LHCN-M2 (cell line): ENCODE measurements at regions not wholly inside any gene's neighbourhood (a gene's known extent, or its start where the extent isn't known, plus 50 kb on each side); places are given as distances from the start of the nearest gene placed in this dataset.

Source experiments
- DNase-seq: peaks from one replicate; pipeline ENCODE4 v3.0.0-alpha.2; 2012; ENCODE audit warnings: low read depth

DNA sequence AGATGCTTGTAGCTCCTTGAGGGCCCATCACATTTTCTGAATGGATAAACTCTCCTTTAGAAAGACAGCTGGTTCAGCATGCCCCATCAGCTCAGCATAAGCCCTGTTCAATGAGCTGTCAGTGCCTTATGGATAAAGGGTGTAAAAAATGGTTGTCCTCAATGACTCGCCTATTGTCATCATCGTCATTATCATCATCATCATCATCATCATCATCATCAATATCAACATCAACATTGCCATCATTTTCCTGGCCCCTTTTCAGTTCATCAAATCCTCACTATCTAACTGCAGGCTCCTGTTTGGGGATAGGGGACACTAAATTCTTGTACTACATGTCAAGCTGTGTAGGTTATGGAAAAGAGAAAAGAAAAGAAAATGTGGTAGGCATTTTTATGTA is 310.7 kb upstream of the MTNR1B start:
- DNase-seq: no peak

DNA sequence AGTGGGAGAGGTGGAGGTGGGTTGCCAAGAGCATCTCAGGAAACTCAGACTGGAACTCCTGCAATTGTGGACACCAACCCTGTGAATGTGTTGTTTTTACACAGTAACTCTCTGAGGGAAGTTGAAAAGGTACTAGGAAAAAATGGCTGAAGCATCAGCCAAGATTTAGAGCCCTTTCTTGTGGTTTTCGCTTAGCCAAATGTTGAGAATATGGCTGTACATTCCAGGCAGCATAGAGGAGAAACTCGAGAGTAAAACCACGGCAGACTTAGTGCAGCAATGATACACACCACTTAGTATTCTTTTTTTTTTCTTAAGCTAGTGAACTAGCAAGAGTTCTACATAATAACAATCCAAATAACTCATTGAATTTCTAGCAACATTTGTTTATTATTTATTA is 309.7 kb upstream of the MTNR1B start:
- DNase-seq: no peak

DNA sequence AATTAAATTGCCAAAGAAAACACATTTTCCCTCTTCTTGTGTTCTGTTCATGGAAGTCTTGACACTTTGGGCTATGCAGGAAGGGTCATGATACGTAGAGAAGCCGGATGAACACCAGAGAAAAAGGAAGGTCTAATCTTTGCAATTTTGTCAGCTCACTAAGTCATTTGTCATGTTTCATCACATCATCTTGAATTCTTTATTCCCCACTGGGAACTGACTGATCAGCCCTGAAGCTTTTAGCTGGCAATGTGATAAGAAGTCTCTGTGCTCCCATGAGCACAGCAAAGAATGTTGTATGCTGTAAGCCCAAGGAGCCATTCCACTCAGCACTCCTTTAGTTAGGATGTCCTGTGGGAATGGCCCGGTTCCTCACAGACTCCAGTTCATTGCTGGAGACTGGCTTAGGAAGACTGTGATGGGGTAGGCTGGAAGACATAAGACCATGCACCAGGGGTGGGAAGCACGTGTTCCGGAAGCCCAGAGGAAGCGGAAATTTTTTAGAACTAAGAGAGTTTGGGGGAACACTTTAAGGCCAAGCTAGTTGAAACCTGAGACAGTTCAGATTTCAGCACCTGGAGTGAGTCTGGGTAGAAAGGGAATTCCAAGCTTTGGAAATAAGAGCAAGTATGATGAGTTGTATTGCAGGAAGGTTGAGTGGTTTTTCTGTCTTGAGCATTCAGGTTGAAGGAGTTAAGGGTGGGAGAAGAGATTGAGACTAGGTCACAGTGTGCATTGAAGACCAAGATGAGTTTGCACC is 306.7 kb upstream of the MTNR1B start:
- DNase-seq: no peak

DNA sequence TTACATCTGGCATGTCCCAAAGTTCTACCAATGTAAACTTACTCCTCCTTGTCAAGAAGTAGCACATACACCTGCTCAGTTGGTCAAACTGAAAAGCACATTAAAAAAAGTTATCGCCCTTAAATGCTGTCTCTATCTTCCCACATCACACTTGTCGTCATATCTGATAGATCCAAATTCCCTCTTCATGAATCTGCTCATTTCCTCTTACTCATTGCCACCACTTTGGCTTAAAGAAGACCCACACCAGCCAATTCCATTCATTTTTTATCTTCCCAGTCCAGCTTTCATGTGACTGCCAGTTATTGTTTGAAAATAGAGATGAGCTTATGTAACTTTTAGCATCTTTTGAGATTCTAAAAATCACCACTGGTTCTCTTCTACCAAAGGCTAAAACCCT is 305.9 kb upstream of the MTNR1B start:
- no peak for DNase-seq

DNA sequence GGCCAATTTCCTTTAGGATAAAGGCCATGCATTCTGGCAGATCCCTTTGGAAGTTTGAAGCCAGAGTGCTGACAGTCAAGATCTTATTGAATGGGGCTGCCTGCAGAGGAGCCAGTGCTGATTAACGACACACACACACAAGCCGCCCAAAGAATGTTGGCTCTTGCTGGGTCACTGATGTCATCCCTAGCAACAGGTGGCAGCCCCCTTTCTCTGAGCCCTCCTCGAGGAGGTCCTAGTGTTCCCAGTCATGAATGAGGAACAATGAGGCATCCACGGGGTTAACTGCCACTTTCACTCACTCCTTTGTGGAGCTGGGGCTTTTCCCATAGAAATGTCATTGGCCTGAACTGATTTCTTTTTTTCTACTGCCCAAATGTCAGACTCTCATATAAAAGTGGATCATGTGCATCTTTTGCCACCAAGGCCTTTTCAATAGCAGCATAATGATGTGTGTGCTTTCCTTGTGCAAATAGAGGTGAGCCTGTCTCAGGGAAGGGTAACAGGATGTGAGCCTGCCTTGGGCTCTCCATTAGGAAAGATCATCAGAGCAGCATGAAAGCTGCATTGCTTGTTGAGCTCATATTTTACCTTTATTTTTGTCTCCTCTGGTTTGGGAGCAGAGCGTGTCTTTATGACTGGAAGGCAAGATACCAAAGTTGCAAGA is 301.8 kb upstream of the MTNR1B start:
- DNase-seq: no peak

DNA sequence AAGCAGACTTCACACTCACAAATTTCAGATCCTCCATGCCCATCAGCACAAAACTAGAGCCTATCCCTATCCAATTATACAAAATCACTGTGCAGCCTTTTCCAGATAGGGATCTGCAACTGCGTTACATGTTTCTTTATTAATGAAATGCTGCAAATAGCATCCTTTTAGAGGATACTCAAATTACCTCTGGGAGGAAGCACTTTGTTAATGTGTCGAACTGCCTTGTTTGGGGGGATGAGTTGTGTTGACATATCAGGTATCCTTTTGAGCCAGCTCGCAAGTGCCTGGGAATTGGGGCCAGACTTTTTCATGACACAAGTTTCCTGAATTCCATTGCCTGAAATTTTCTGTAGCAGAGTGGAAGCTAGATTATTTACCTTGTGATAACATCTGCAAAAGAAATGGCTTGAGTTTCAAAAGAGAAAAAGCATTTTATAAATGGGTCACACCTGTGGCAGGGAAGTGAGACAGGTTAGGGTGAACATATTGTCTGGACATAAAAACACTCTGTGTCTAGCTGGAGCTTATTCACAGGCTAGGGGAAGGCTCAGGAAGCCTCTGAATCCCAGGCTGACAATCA is 299.1 kb upstream of the MTNR1B start:
- DNase-seq: no peak

DNA sequence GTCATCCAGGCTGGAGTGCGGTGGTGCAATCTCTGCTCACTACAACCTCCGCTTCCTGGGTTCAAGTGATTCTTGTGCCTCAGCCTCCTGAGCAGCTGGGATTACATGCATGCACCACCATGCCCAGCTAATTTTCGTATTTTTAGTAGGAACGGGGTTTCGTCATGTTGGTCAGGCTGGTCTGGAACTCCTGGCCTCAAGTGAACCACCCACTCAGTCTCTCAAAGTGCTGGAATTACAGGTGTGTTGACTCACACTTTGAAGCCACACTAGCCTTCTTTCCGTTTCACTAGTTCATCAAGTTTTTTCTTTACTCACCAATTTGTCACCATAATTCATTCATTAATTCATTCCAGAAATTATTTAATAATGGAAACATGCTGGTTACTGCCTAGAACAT is 298.4 kb upstream of the MTNR1B start:
- DNase-seq: no peak

DNA sequence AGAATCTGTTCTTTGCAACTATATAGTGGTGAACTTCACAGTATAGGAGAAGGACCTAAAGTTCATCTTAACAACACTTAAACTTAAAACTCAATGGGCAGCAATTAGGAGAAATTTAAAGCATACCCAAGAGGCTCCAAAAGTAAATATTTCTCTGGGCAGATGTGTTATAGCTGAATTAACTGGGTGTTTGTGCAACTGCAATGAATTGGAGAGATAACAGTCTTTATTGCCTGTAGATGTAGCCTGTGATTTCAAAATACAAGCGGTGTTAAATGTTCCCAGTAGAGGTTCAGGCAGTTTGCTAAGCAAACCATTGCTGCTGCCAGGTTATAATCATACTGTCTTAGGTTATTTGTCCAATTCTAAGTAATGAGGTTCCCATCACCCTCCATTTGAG is 294.1 kb upstream of the MTNR1B start:
- DNase-seq: no peak

DNA sequence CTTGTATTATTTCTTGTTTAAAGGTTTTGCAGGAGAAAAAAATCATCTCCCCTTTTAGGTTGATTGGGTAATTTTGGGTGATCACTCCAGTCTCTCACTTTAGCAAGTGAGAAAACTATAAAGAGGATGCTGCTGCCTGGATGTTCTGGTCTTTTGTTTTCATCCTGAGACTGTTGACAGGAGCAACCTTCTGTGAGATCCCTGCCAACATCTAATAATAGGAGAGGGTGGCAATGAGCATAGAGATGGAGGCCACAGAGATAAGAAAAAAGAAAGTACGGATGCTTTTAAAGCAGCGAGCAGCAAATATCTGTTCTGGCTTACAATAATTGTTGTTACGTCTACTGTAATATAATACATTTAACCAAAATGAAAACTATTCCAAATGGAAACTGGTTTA is 293.6 kb upstream of the MTNR1B start:
- no peak for DNase-seq

DNA sequence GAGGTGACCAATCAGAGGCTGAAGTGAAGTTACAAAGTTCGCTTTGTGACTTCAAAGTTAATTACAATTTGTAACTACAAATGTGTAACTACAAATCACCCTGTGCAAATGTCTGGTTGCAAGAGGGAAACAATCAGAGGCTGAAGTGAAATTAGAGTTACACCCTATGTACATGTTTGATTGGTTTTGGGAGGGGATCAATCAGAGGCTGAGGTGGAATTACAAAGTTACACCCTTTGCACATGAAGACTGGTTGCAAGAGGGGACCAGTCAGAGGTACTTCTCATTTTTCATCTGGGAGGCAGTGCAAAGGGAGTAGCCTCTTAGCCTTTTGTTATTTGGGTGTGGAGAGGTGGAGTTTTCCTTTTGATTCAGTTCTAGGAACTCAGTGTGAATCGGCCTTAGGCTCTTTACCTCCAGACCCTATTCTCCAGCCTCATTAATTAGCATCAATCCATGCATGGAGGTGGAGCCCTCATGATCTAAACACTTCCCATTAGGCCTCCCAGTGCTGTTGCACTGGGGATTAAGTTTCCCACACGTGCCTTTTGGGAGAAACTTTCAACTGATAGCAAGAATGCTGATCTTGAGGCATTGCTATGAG is 291.3 kb upstream of the MTNR1B start:
- DNase-seq: no peak

DNA sequence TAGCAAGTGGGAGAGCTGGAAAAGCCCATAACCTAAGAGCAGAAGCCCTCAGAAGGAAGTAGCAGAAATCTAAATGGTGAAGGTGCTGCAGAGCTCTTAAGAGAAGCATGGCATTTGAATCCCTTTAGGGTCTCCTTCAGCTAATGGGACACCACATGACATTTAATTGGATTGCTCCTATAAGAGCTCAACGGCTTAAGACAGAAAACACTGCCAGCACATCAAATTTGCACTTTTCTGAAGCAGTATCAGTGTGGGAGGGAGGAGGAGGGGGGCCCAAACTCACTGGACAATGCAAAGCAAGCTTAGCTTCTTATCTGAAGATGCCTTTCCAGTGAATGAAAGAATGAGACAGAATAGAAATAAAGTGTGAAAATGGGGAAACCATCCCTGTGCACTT is 287.9 kb upstream of the MTNR1B start:
- no peak for DNase-seq

DNA sequence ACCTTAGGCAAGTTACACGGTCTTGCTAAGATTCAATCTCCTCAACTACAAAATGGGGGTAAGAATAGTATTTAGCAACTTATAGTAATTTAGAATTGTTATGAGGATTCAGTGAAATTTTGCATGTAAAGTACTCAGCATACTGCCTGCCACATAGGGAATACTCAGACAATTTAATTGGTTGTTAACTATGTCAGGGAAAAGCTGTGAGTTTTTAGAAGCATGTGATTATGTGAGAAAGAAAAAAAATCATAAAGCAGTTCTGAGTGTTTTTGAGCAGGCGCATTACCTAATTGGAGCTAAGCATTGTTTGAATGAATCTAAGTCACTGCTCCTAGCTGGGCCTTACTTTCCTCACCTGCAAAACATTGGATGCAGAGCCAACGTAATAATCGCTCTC is 287.3 kb upstream of the MTNR1B start:
- DNase-seq: no peak

DNA sequence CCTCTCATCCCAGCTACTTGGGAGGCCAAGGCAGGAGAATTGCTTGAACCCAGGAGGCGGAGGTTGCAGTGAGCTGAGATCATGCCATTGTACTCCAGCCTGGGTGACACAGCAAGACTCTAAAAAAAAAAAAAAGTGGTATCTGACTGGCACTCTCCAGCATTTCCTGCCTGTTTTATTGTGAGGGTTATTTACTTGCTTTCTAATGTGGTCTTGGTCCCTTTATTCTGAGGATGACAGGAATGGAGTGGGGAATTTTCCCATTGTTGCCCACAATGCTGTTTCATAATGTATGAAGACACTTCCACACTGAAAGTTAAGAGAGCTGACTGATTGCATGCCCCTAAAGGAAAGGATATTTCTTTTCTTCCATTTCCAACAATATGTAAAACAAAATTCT is 286.5 kb upstream of the MTNR1B start:
- no peak for DNase-seq

DNA sequence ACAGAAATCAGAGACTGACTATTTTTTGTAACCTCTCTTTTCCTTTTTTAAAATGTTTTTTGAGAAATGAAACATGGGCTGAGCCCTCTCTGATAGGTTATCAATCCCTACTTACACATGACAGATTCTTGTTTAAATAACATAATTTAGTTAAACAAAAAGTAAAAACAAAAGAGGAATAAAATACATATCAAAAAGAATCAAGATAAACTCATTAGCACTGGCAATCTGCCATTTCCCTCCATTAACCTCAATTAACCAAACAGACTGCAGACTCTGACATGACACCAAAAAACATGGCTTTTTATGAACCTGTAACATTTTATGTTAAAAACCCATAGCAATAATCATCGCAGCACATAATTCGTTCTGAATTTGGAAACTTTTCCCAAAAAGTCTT is 284.4 kb upstream of the MTNR1B start:
- no peak for DNase-seq

DNA sequence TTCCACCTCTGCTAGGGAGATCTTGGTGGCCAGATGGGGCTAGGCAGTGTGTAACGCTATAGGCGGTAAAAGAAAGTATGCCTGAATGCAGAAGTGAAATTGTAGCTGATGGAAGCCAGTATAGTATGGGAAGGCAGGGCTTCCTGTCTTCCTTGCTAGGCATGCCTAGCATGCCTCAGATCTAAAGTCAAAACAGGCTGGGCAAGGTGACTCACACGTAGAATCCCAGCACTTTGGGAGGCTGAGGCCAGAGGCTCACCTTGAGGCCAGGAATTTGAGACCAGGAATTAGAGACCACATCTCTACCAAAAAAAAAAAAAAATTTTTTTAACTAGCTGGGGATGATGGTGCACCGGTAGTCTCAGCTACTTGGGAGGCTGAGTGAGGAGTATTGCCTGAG is 281.7 kb upstream of the MTNR1B start:
- DNase-seq: no peak

DNA sequence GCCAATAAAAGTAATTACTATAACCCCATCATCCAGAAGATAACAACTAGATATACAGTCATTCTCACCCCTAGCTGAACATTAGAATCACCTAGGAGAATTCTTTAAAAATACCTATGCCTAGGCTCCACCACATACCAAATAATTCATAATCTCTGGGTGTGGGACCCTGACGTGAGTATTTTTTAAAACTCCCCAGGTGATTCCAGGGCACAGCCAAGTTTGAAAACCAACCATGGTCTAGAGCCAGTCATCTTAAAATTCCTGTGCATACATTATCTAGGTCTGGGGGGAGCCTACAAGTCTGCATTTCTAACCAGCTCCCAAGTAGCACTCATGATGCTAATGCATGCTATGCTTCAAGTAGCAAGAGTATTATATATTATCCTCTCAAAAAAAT is 281.0 kb upstream of the MTNR1B start:
- DNase-seq: no peak

DNA sequence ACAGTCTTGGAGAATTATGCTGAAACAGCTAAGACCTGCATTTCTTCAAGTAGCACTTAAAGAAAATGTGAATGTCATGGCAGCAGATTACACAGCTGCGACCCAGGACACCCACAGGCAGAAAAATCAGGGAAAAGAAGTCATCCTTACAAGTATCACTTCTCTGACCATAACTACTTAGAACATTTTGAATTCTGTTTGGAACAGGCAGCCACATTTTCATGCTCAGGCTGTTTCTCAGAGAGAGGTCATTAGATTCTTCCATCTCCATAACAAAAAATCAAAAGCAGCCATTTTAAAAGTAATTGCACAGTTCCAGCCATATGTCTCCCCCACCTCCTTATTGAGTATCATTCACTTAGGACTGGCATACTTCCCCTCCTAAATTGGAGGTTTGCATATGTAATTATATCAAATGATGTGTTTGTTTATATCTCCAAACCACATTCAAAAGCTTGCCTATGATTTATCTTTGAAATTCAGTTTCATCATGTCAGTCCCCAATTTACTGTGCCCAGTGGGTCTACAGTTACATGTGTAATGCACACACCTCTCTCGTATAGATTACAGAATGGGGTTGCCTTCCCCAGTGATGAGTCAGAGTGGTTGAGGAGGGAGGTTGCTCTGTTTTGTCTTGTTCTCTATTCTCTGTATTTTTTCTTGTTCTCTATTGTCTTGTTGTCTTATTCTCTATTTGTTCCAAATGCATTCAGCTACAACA is 276.5 kb upstream of the MTNR1B start:
- no peak for DNase-seq

DNA sequence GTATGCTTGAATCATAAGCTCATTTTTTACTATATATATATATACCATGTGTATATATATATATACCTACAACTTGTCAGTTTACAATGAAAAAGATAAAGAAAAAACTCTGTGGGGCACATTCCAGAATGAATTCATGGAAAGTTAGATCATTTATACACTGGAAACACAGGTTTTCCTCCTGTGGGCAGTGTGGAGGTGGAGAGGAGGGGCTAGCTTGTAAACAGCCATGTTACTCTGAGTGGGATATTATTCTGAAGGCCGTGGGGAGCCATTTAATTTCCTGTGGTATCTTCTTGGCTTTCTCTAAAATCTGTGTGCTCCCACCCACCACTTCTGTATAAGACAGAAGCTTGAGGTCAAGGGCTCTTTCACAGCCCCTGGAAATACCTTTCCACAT is 273.4 kb upstream of the MTNR1B start:
- no peak for DNase-seq

DNA sequence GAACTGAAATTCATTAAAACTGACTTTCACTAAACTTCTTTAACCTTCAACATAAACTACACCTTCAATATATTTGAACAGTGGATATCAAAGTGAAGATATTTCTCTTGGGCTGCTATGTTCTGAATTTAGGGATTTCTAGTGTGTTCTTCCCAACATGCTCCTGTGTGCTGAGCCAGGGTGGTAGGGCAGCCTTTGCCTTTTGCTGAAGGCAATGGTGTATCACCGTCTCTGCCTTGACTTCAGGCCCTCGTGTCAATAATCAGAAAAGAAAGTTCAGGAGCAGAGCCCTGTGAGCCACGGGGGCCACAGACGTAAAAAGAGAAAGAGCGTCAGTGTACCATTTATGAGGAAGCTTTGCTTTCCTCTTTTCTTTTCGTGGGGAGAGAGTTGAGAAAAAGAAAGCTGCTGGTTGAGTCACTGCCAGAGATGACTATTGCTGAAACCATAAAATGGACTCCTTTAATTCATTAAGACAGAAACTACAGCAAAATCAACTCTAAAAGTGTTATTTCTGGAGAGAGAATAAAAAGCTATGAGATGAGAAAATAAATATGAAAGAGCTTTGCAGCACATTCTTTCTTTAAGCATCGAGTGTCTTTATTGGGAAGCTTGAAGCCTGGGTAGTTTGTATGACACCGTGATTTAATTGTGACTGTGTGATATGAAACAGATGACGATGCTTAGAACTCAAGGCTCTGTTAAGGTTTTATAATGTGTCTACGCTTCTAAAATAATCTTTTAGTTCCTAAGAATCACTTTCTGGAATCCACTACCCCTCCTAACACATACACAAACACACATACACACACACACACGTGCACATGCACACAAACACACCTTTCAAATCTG is 271.8 kb upstream of the MTNR1B start:
- no peak for DNase-seq

DNA sequence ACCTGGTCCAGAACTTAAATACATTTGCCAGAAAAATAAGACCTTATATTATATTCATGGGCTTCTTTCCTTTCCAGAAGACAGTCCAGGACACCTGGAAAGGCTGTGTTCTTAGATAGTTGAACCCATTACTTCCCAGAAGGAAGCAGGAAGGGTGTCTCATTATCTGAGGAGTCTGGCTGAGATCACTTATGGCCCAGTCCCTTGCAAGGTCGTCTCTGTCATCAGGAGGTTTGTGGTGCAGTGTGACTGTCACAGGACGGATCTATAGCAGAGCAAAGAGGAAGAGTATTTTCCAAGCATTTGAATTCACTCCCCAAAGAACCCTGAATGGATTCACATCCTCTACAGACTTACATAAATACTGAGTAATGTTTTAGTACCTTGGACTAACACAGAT is 270.7 kb upstream of the MTNR1B start:
- no peak for DNase-seq
